HG02610 (cell line): ENCODE measurements at regions not wholly inside any gene's neighbourhood (a gene's known extent, or its start where the extent isn't known, plus 50 kb on each side); places are given as distances from the start of the nearest gene placed in this dataset.
"Not testable (repeated sequence)": the region's sequence is repeated elsewhere in the genome, so short reads cannot be mapped to it uniquely, and the experiment has no call there.

Experiments used
- ATAC-seq: cut with Tn5 transposase; IDR thresholded peaks from one replicate; pipeline ENCODE4 v1.9.1; 2021; ENCODE audit warnings: mild to moderate bottlenecking, moderate library complexity; ENCODE audit not compliant: unreplicated experiment

GRCh38 chr1:201719812-201720521, 109.0 kb upstream of the IPO9 start:
- ATAC-seq, result no peak

DNA sequence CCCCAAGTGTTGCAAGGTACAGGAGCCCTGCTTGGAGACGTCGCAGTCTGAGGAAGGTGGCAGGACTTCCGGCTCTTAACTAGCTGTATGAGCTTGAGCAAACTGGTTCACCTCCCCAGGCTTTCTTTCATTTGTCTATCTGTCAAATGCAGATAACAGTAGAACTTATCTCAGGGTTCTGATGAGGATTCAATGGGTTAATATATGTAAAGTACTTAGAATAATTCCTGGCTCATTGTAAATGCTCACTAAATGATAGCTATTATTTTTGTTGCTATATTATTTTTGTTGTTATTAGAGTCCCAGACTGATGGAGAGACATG, 108.5 kb upstream of the IPO9 start:
- ATAC-seq, result no peak

GRCh38 chr1:201721082-201722049, 107.6 kb upstream of the IPO9 start:
- ATAC-seq, result no peak

GRCh38 chr1:201724039-201724765, 104.8 kb upstream of the IPO9 start:
- no peak for ATAC-seq

GRCh38 chr1:201724766-201725118, 104.2 kb upstream of the IPO9 start:
- ATAC-seq, result no peak

DNA sequence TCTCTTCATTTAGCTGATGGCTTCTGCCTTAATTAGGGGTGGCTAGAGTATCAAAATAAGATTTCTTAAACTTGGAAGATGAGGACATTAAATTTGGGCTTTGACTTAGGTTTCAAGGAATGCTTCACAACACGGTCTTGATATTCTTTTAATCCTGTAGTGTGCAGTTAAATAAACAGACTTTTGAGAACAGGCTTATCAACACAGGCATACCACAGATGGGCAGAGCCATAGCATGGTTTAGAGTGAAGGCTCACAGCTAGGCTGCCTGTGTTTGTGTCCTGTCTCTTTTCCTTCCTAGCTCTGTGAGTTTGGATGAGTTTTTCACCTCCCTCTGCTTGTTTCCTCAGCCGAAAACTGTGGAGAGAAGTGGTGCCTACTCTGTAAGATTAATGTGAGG, 102.3 kb upstream of the IPO9 start:
- no peak for ATAC-seq

GRCh38 chr1:201728731-201729130, 100.2 kb upstream of the IPO9 start:
- ATAC-seq, result no peak

- ATAC-seq, result no peak
Measured at GRCh38 chr1:201729973-201730608, 98.9 kb upstream of the IPO9 start.

DNA sequence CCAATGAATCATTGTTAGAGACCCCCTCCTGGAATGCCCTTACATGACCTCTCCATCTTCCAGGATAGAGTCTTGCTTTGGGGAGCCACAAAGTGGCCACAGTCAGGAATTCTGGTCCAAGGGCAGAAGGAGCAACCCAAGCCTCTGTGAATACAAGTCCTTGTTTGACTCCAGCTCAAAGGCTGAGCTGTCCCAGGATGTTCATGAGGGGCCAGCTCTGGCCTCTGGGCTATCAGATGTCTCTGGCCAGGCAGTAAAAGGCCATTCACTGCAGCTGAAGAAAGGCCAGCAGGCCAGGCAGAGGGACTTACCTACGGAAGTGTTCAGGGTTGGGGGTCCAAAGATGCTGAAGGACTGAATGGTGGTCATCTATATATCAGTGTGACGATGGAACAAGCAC, 98.3 kb upstream of the IPO9 start:
- no peak for ATAC-seq

GRCh38 chr1:201731142-201731541, 97.8 kb upstream of the IPO9 start:
- ATAC-seq, result no peak

GRCh38 chr1:201731592-201731991, 97.4 kb upstream of the IPO9 start:
- ATAC-seq, result no peak

DNA sequence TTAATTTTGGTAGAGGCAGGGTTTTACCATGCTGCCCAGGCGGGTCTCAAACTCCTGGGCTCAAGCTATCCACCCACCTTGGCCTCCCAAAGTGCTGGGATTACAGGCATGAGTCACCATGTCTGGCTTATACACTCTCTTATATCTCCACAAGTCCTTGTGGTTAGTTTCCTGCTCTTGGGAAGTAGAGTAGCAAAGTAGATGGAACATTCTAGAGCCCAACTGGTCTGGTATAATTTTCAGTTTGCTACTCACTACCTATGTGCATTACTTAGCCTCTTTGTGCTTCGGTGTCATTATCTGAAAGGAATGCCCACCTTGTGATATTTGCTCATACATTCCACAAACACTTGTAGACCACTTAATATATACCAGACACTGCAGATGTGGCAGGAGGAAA, 96.6 kb upstream of the IPO9 start:
- ATAC-seq, result no peak

DNA sequence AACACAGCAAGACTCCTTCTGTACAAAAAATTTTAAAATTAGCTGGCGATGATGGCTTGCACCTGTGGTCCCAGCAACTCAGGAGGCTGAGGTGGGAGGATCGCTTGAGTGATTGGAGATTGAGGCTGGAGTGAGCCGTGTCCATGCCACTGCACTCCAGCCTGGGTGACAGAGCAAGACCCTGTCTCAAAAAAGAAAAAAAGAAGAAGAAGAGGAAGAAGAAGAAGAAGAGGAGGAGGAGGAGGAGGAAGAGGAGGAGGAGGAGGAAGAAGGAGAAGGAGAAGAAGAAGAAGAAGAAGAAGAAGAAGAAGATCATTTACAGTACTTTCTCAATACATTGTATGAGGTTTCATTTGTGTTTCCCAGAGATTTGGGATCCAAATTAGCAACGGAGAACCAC, 94.7 kb upstream of the IPO9 start:
- not testable (repeated sequence) for ATAC-seq

DNA sequence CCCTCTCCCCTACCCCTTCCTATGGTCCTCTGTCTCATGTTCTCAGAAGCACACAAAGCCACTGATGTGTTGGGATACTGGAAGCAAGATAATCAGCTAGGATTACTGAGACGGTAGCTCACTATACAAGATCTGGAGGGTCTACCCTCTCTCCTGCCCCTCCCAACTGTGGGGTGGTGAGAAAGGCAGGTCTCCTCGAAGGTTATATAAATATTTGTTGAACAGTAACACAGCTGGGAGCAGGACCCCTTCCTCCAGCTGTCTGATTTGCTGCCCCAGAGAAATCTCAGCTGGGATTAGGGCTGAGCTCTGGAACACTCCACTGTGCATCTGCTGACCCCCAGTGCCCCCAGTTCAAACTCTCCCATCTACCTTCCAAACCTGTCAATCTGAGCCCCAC, 94.2 kb upstream of the IPO9 start:
- ATAC-seq, result no peak

DNA sequence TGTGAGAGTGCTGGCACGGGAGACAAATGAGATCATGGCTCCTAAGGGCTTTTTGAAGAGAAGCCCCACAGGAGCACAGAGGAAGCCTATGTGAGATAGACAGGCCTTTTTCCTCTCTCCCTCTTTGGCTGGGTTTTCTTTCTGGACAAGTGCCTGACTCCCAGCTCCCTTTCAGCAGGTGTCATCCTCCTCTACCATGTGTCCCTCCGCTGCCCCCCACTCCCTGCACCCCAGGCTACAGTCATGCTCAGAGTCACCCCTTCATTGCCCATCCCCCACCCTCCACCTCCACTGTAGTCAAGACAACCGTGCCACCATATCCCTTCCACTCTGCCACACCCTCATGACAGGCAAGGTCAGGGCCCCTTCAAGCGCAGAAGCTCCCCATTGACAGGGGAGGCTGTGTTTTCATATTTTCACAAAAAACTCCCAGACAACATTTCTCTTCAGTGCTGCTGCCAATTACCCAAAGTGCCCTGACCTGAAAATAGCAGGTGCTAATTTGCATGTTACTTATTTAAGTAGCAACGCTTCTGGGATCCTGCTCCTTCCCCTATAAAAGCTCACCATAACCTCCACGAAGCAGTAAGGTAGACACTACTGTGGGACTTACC, 92.1 kb upstream of the IPO9 start:
- no peak for ATAC-seq

DNA sequence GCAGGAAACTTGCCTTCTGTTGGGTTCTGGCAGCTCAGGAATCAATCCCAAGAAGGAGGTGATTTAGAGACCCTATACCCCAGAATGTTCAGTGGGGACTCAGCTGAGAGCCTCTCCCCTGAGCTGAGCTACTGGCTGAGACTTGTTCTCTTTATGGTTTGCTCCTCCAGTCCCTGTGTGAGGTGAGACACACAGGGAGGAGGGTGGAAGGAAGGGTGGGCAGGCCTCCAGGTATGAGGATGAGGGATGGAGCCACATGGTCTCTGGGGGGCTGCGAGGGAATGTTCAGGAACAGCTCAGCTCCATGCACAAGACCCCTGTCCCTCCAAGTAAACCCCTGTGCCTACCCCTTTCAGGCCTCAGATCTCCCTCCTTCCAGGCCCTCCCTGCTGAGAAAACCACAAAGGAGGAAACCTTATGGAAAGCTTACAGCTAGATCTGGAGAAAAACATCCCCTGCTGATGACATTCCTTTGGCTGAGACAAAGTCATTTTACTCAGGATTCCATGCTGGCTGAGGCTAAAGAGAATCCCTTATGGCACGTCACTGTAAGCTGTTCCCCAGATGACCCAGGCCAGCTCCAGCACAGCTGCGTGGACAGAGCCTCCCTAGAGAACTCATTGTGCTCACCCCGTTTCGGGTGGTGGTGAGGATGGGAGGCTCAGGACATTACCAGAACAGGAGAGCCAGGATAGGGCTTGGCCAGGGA, 91.5 kb upstream of the IPO9 start:
- no peak for ATAC-seq

DNA sequence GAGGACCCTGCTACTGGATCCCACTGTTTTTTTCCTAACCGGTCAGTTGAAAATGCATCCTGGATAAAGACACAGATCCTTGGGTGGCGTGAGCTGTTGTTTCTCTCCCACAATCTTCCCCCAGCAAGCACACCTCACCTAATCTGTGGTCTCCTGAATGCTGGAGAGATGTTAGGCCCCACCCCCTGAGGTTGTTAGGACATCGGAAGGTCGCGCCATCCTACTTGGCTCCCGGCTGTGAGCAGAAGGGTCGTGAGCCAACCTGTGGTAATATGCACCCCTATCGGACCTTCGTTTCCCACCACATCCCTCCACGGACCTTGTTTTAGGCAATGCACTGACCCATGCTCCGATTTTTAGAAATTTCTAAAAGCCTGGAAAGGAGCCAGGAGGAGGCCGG, 89.9 kb upstream of the IPO9 start:
- ATAC-seq, result no peak

- ATAC-seq, result peak; percentile 59
Measured at GRCh38 chr1:201739492-201740085, 89.4 kb upstream of the IPO9 start.

DNA sequence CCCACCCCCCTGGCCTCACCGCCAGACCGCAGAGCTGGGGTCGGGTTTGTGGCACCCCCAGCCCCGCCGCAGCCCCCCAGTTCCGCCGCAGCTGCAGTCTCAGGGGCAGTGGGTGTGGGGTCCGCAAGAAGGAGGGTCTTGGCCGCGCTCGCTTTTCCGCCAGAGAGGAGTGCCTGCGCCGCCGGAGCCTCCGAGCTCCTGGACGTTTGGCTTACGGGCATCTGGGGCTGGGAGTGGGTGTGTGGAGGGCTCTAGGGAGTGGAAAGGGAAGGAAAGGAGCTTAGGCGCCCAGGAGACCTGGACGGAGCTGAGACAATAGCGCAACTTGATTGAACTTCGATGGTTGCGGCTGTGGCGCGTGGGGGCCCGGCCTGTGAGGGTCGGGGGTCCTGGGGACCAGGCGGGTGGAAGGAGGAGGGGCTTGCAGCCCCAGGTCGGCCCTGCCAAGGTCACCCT, 88.8 kb upstream of the IPO9 start:
- ATAC-seq, result no peak

GRCh38 chr1:201740670-201741111, 88.3 kb upstream of the IPO9 start:
- ATAC-seq, result no peak
